ENCODE measurements at regions not wholly inside any gene's neighbourhood (a gene's known extent, or its start where the extent isn't known, plus 50 kb on each side); places are given as distances from the start of the nearest gene placed in this dataset.

DNA sequence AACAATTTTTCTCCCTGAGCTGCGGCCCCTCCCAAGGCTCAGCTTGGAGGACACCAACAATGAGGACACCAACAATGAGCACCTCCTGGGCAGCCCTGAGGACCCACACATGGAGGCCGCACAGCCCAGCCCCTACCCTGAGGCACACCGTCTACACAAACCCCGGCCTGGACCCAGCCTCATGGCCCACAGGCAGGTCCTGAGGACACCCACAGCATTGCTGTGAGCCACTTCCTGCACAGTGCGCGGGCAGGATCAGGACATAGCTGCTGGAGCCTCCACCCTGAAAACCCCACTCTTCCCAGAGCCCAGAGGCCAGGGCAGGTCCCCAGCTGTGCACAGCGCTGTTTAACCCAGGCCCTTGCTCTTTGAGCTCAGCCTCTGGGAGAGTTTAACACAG is 194.3 kb downstream of the RTP5 start:
- Histone ChIP-seq H4K91ac (ENCODE audit: insufficient read length, low read depth, low read length) (no peak overlapping the region), H2AK5ac (ENCODE audit: insufficient read length, low read length) (no peak overlapping the region), H2BK20ac (ENCODE audit: low read depth, low read length, poor library complexity, severe bottlenecking) (no peak overlapping the region), H3K56ac (ENCODE audit: insufficient read length, low read depth, low read length) (no peak overlapping the region), H3K79me2 (ENCODE audit: insufficient read depth, low read length) (no peaks in the 10 kb centered on the region), H3K4ac (ENCODE audit: low read depth, low read length) (no peak overlapping the region), H2AFZ (ENCODE audit: low read length) (no peak overlapping the region), H4K20me1 (ENCODE audit: control insufficient read depth, insufficient read depth, insufficient read length) (no peaks in the 10 kb centered on the region), H2BK120ac (ENCODE audit: low read depth, low read length, poor library complexity, severe bottlenecking) (no peak overlapping the region), H3K4me1 (ENCODE audit: insufficient read depth, low read length) (peaks cover 7% of the 10 kb centered on the region; the same call in 1 of the 2 replicates), H3K27me3 (ENCODE audit: insufficient read depth, low read length) (no peaks in the 10 kb centered on the region), H3T11ph (ENCODE audit: low read length) (no peak overlapping the region), H3K9ac (ENCODE audit: extremely low read depth, insufficient read length, low read length) (no peak overlapping the region), H2BK5ac (ENCODE audit: insufficient read length, low read length) (no peak overlapping the region), H3K23ac (ENCODE audit: insufficient read length, low read depth, low read length) (no peak overlapping the region), H4K5ac (ENCODE audit: insufficient read length, low read depth, low read length) (no peak overlapping the region), H3K4me2 (ENCODE audit: insufficient read depth, insufficient read length, low read length) (no peak overlapping the region), H2BK12ac (ENCODE audit: insufficient read length, low read depth, low read length) (no peak overlapping the region), H3K27ac (ENCODE audit: insufficient read length, low read depth, low read length) (no peak overlapping the region), H3K14ac (ENCODE audit: insufficient read depth, low read length) (peak overlapping the region; percentile 39; the same call in 1 of the 2 replicates), H4K8ac (replicated peaks; ENCODE audit: insufficient read length, low read depth, low read length) (no peak overlapping the region), H2BK15ac (ENCODE audit: low read depth, low read length) (no peak overlapping the region), H3K79me1 (ENCODE audit: insufficient read depth, low read depth, low read length, poor library complexity, severe bottlenecking) (no peaks in the 10 kb centered on the region), H3K23me2 (ENCODE audit: insufficient read length, low read depth, low read length, poor library complexity, severe bottlenecking) (no peaks in the 10 kb centered on the region), H3K18ac (ENCODE audit: insufficient read length, low read depth, low read length) (peak overlapping the region; percentile 76), H3K9me3 (ENCODE audit: control insufficient read depth, low read depth, low read length) (no peaks in the 10 kb centered on the region)
- DNase-seq, result no peak
- peaks cover 20 to 33% (median 21%) of the 10 kb centered on the region in 3 experiments for H3K36me3 Mint-ChIP-seq (ENCODE audit: insufficient read depth in 1 of 3, low read depth in 3 of 3)
- TF ChIP-seq CTCF (conservative IDR thresholded peaks at IDR 0.05), result no peak
- WGBS (ENCODE audit: extremely low coverage, insufficient read length, low lambda C conversion rate), result no CpG with 5 or more reads among the region's 7 CpGs
- peaks cover 33 to 36% of the 10 kb centered on the region in 2 experiments for H3K9me3 Mint-ChIP-seq
- H3K27me3 Mint-ChIP-seq (ENCODE audit: low read depth), result peaks cover 72% of the 10 kb centered on the region
- H3K27ac Mint-ChIP-seq, result peak overlapping the region; percentile 93 to 97 (median 94); a peak in 6 of 7 replicates
- peaks cover 41 to 49% of the 10 kb centered on the region in 2 experiments for H3K4me1 Mint-ChIP-seq
- H3K4me3 Mint-ChIP-seq, result peak overlapping the region; percentile 21 to 34; a peak in 2 of 5 replicates
